ENCODE measurements at regions not wholly inside any gene's neighbourhood (a gene's known extent, or its start where the extent isn't known, plus 50 kb on each side); places are given as distances from the start of the nearest gene placed in this dataset.

DNA sequence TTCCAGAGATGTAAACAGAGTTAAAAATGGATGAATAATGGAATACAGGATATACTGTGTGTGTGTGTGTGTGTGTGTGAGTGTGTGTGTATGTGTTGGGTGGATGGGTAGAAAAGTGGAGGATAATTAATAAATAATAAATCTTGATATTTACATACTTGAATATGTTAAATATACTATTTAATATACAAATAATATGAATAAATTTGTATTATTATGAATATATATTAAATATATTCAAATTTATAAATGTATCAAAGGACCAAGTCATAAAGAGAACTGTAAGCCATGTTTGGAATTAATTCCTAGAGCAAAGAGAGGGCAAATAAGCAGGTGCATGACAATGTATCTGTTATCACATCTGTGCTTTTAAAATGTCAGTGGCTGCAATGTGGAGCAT is 225.3 kb downstream of the ALG10B start:
- ChIA-PET CTCF (no interaction called here), POLR2A (no interaction called here)
- no peak overlapping the region for H3K4me3 Mint-ChIP-seq
- no peak for DNase-seq
- H3K9me3 Mint-ChIP-seq: peaks cover 16% of the 10 kb centered on the region
- no peaks in the 10 kb centered on the region for H3K4me1 Mint-ChIP-seq (ENCODE audit: low read depth)
- intact Hi-C loops (cut with micrococcal nuclease): no loop called here
- H3K27me3 Mint-ChIP-seq: no peaks in the 10 kb centered on the region
- no peak overlapping the region for H3K27ac Mint-ChIP-seq
- no peaks in the 10 kb centered on the region for H3K36me3 Mint-ChIP-seq

DNA sequence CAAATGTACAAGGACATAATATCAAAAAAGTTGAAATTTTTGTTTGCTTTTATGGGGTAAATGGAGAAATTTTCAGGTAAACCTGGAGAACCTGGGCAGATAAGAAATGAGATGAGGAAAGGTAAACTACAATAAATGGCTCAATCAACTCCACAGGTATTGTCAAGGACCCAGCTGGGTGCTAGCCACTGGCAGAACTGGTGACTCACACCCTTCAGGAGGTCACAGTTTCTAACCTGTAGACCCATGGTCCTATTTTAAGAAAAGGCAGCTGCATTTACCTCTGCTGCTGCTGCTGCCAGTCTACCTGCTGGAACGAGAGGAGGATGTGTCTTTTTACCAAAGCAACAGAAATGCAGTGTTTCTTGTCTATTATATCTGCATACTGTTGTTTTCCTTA is 226.6 kb downstream of the ALG10B start:
- CTCF ChIA-PET: no interaction called here
- H3K4me3 Mint-ChIP-seq: no peak overlapping the region
- intact Hi-C loops (cut with micrococcal nuclease): no loop called here
- H3K9me3 Mint-ChIP-seq: peaks cover 25% of the 10 kb centered on the region
- POLR2A ChIA-PET: no interaction called here
- H3K27ac Mint-ChIP-seq: no peak overlapping the region
- H3K27me3 Mint-ChIP-seq: no peaks in the 10 kb centered on the region
- H3K36me3 Mint-ChIP-seq: no peaks in the 10 kb centered on the region
- no peak for DNase-seq
- no peaks in the 10 kb centered on the region for H3K4me1 Mint-ChIP-seq (ENCODE audit: low read depth)

DNA sequence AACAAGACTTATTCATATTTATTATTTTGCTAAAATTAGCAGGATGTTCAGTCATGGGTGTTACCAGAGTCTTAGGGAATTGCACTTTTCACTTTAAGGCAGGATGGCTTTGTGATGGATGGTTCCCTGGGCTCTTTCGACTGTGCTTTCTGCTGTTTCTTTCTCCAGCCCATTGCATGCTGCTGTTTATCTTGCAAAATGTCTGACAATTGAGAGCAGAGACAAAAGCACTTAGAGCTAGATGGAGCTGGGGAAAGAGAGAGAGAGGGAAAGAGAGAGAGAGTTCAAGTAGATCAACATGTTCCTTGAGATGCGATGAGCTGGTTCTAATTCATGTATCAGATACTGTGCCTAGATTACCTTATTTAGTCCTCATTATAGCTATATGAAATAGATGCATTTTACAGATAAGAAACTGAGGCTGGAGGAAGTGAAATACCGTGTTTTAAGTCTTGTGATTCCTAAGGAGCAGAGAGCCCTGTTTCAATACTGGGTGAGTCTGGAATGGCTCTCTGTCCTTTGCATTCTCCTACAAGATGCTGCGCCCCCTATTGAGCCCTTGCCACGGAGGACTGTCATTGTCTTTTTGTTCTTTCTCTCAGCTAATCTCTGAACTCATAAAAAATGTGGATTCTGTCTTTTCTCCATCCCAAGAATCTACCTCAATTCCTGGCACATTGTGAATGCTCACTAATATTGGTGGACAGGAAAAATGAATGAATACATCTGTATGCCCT is 227.9 kb downstream of the ALG10B start:
- no peak overlapping the region for H3K4me3 Mint-ChIP-seq
- ChIA-PET POLR2A (no interaction called here), CTCF (no interaction called here)
- no peak overlapping the region for H3K27ac Mint-ChIP-seq
- H3K4me1 Mint-ChIP-seq (ENCODE audit: low read depth): no peaks in the 10 kb centered on the region
- H3K27me3 Mint-ChIP-seq: no peaks in the 10 kb centered on the region
- no peak for DNase-seq
- intact Hi-C loops (cut with micrococcal nuclease): no loop called here
- H3K9me3 Mint-ChIP-seq: peaks cover 22% of the 10 kb centered on the region
- H3K36me3 Mint-ChIP-seq: no peaks in the 10 kb centered on the region

DNA sequence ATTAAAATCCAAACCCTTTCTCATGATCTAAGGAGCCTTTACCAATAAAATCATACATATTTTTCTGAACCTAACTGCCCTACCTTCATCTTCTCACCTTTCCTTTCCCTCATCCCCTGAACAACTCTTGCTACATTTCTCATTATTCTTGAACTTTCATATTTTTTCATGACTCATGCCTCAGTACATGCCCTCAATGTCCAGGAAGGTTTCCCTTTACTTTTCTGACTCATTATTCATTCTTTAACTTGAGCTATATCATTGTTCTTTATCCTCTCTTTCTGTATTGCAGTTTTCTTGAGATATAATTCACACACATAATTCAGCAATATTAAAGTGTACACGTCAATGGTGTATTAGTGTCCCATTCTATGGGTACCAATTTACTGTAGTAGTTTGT is 231.0 kb downstream of the ALG10B start:
- DNase-seq: no peak
- no peak overlapping the region for H3K27ac Mint-ChIP-seq
- intact Hi-C loops (cut with micrococcal nuclease): no loop called here
- no peaks in the 10 kb centered on the region for H3K4me1 Mint-ChIP-seq (ENCODE audit: low read depth)
- ChIA-PET CTCF (no interaction called here), POLR2A (no interaction called here)
- H3K9me3 Mint-ChIP-seq: peaks cover 20% of the 10 kb centered on the region
- no peaks in the 10 kb centered on the region for H3K36me3 Mint-ChIP-seq
- no peaks in the 10 kb centered on the region for H3K27me3 Mint-ChIP-seq
- no peak overlapping the region for H3K4me3 Mint-ChIP-seq

DNA sequence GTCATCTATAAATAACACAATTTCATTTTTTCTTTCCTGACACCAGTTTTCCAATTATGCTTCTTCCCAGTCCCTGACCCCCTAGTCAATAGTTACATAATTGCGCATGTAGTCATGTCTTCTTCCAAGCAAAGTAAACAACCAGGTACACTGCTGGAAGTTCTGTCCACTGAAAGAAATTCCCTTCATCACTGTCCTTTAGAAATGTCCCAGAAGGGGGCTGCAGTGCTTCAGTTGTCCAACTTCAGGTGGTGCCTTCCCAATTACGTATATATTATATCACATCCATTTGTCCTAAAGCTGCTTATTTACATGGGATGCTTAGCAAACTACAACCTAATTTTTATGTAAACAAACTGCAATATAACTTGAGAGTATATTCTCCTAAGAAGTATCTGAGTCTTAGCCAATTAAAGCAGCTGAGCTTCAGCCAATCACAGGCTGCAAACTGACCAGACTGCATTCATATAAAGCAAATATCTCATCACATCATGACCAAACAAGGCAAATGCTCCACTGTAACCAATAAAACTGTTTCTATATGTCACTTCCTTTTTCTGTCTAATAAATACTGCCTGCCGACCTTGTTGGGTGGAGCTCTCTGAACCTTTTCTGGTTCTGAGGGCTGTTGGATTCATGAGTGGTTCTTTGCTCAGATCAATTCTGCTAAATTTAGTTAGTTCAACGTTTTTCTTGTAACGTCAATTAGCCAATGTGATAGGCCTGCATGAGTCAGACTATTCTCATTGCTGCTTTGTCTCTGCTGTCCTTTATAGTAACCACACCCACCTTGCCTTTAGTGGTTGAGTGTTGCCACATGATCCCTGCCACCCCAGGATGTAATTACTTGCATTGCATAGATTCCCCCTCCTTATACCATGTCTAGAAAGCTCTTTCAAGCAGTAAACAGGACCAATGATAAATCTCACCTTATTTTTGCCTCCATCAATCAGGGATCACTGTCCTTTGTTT is 239.3 kb downstream of the ALG10B start:
- H3K9me3 Mint-ChIP-seq: peaks cover 7% of the 10 kb centered on the region
- ChIA-PET POLR2A (no interaction called here), CTCF (no interaction called here)
- H3K27ac Mint-ChIP-seq: no peak overlapping the region
- intact Hi-C loops (cut with micrococcal nuclease): no loop called here
- H3K4me1 Mint-ChIP-seq (ENCODE audit: low read depth): no peaks in the 10 kb centered on the region
- DNase-seq: no peak
- H3K36me3 Mint-ChIP-seq: no peaks in the 10 kb centered on the region
- H3K27me3 Mint-ChIP-seq: no peaks in the 10 kb centered on the region
- H3K4me3 Mint-ChIP-seq: no peak overlapping the region

DNA sequence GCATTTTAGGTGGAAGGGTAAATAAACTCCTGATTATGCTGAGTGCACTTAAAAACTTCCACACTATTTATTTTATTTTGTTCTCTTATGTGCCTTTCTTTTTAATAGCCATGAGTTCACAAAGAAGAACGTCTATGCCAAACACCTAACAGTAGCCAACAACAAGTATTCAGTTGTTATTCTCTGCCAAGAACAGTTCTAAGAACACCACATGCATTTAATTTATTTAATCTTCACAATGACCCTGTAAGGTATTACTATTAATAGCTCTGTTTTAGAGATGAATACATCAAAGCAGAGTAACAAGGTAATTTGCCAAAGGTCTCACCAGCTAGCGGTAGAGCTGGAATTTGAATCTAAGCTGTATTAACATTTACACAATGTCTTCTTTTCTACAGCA is 240.1 kb downstream of the ALG10B start:
- H3K4me1 Mint-ChIP-seq (ENCODE audit: low read depth): no peaks in the 10 kb centered on the region
- ChIA-PET CTCF (no interaction called here), POLR2A (no interaction called here)
- peaks cover 9% of the 10 kb centered on the region for H3K9me3 Mint-ChIP-seq
- intact Hi-C loops (cut with micrococcal nuclease): no loop called here
- no peak overlapping the region for H3K4me3 Mint-ChIP-seq
- H3K27ac Mint-ChIP-seq: no peak overlapping the region
- no peaks in the 10 kb centered on the region for H3K27me3 Mint-ChIP-seq
- DNase-seq: no peak
- H3K36me3 Mint-ChIP-seq: no peaks in the 10 kb centered on the region

DNA sequence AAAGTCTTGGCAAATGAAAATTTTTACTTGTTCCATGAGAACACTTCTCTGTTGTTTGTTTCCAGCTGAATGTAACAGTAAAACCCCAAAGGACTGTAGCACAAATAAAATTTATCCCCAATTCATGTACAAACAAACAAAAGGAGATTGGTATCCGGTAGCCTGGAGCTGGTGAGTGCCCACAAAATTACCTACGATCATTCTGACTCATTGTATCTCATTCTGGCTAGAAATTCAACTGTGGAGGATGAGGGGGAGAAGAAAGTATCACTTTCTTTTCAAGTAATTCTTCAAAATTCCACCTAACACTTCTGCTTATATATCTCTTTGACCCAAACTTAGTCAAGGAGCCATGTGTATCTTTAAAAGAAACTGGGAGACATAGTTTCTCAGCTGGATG is 268.5 kb downstream of the ALG10B start:
- Mint-ChIP-seq H3K36me3 (no peaks in the 10 kb centered on the region), H3K27ac (no peak overlapping the region), H3K4me3 (no peak overlapping the region), H3K9me3 (peaks cover 9% of the 10 kb centered on the region), H3K27me3 (no peaks in the 10 kb centered on the region), H3K4me1 (ENCODE audit: low read depth) (no peaks in the 10 kb centered on the region)
- POLR2A ChIA-PET: no interaction called here
- intact Hi-C loops (cut with micrococcal nuclease): no loop called here
- DNase-seq: no peak
- CTCF ChIA-PET: no interaction called here

DNA sequence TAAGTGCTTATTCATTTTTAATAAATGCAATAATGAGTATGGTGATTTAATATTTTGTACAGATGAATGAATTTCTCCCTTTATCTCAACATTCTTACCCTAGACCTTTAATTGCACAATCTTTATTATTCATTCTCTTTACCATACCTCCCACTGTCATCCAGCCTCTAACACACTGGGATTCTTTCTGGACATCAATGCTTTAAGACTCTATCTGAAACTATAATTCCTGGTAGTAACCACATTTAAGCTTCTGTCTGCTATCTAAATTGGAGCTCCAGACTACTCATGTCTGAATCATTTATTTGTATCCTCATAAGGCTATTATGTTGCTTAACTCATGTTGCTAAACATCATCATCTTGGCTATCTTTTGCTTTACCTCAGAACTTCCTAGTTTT is 270.2 kb downstream of the ALG10B start:
- CTCF ChIA-PET: no interaction called here
- peaks cover 9% of the 10 kb centered on the region for H3K9me3 Mint-ChIP-seq

DNA sequence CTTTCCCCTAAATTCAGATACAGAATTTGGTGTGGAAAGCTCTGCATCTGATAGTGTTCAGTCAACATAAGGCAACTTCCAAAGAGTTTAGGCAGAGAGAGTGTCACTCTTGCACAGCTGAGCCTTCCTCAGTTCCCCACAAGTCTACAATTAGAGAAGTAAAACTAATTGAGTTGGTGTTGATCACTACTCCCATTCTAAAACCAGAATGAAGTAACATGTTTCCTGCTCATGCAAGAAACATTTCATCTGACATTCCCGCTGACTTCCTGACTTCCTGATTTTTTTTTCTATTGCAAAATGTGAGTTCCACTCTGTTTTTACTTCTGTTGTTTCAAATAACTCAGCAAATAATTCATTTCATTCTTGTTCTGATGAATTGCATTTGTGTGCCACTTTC is 271.0 kb downstream of the ALG10B start:
- Mint-ChIP-seq H3K4me1 (ENCODE audit: low read depth) (no peaks in the 10 kb centered on the region), H3K27me3 (no peaks in the 10 kb centered on the region)
- POLR2A ChIA-PET: no interaction called here

More for the DNA sequence above, 270.2 kb downstream of the ALG10B start:
- Mint-ChIP-seq H3K27me3 (no peaks in the 10 kb centered on the region), H3K36me3 (no peaks in the 10 kb centered on the region), H3K4me1 (ENCODE audit: low read depth) (no peaks in the 10 kb centered on the region), H3K4me3 (no peak overlapping the region), H3K27ac (no peak overlapping the region)
- intact Hi-C loops (cut with micrococcal nuclease): no loop called here
- DNase-seq: no peak
- POLR2A ChIA-PET: no interaction called here

DNA sequence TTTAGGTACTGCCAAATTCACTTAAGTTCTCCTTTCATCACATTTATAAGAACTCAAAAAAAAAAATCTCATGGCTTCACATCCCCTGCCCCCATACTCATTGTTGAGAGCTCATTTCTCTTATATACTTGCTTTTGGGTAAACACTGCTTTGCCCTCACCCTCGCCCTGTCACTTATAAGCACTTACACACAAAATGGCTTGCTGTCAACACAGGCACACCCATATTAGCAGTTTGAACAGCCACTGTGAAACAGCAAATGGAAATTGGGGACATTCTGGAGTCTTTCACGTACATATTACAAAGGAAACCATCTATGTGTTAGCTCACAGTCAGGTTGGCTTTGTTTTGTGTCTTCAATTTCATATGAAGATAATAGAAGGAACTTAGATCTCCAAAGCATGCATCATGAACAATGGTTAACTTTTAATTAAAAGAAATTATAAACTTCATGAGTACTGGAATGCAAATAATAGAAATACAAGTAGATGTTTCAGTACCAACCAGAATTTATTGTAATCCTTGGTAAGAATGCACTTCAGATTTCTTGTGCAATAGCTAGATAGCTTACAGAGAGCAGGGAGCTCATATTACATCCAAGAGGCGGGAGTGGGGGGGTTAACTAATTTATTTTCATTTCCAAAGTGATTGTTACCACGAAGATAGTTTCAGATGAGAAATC is 272.2 kb downstream of the ALG10B start:
- no peak overlapping the region for H3K27ac Mint-ChIP-seq
- POLR2A ChIA-PET: no interaction called here
- H3K27me3 Mint-ChIP-seq: no peaks in the 10 kb centered on the region
- H3K9me3 Mint-ChIP-seq: no peaks in the 10 kb centered on the region
- intact Hi-C loops (cut with micrococcal nuclease): no loop called here
- H3K36me3 Mint-ChIP-seq: no peaks in the 10 kb centered on the region
- H3K4me3 Mint-ChIP-seq: no peak overlapping the region
- H3K4me1 Mint-ChIP-seq (ENCODE audit: low read depth): no peaks in the 10 kb centered on the region
- CTCF ChIA-PET: no interaction called here
- no peak for DNase-seq

More for the DNA sequence above, 271.0 kb downstream of the ALG10B start:
- no peak overlapping the region for H3K4me3 Mint-ChIP-seq
- DNase-seq: no peak
- H3K9me3 Mint-ChIP-seq: peaks cover 8% of the 10 kb centered on the region
- CTCF ChIA-PET: no interaction called here
- intact Hi-C loops (cut with micrococcal nuclease): no loop called here
- no peaks in the 10 kb centered on the region for H3K36me3 Mint-ChIP-seq
- no peak overlapping the region for H3K27ac Mint-ChIP-seq

DNA sequence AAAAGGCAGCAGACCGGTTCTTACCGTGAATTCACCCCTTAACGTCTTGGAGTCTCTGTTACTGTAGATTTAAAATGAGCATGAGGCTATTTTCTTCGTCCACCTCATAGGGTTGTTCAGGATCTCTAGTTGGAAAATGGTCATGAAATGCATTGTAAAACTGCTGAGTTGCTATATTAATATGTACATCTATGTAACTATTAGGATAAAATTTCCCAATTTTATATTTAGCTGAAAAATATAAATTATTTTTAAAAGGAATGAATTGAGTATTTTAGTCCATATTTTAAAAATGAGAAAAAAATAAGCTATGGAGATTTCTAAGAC is 272.7 kb downstream of the ALG10B start:
- H3K9me3 Mint-ChIP-seq: no peaks in the 10 kb centered on the region
- no peaks in the 10 kb centered on the region for H3K36me3 Mint-ChIP-seq
- CTCF ChIA-PET: no interaction called here
- no peaks in the 10 kb centered on the region for H3K4me1 Mint-ChIP-seq (ENCODE audit: low read depth)
- no peaks in the 10 kb centered on the region for H3K27me3 Mint-ChIP-seq
- POLR2A ChIA-PET: no interaction called here
- DNase-seq: no peak
- intact Hi-C loops (cut with micrococcal nuclease): no loop called here
- H3K27ac Mint-ChIP-seq: no peak overlapping the region
- H3K4me3 Mint-ChIP-seq: no peak overlapping the region

DNA sequence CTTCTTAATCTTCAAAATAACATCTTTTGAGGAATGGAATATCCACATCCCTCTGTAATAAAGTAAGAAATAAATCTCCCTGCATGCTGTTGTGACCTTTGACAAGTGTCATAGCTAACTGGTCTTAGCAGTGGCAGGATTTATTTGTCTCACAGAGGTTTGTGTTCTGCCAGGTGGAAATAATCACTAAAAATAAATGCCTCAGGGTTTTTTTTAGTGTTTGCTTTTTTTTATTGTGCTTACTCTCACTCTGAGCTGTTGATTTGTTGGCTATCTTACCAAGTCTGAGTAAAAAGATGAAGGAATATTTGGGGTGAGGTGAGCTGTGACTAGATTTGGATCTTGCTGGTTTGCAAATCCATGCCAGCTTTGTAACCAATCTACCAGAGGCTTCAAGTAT is 285.4 kb downstream of the ALG10B start:
- CTCF ChIA-PET: interaction anchor here (0.6 kb wide), 1 partner anchor 115 kb away, joined by 4 read pairs; no protein-coding TSS in a partner anchor
- peaks cover 1% of the 10 kb centered on the region for H3K27me3 Mint-ChIP-seq
- H3K4me3 Mint-ChIP-seq: no peak overlapping the region
- intact Hi-C loops (cut with micrococcal nuclease): no loop called here
- H3K27ac Mint-ChIP-seq: no peak overlapping the region
- H3K9me3 Mint-ChIP-seq: peaks cover 16% of the 10 kb centered on the region
- no peak for DNase-seq
- POLR2A ChIA-PET: no interaction called here
- H3K4me1 Mint-ChIP-seq (ENCODE audit: low read depth): no peaks in the 10 kb centered on the region
- H3K36me3 Mint-ChIP-seq: no peaks in the 10 kb centered on the region
